GM12874 (cell line): ENCODE measurements at regions not wholly inside any gene's neighbourhood (a gene's known extent, or its start where the extent isn't known, plus 50 kb on each side); places are given as distances from the start of the nearest gene placed in this dataset.

Experiments used
- CTCF ChIP-seq: IDR thresholded peaks from 2 replicates; pipeline ENCODE4 v1.5.1; 2011; ENCODE audit warnings: low read depth, mild to moderate bottlenecking, control low read depth, low read length, moderate library complexity; ENCODE audit not compliant: insufficient read depth

GRCh38 chr18:41645589-41646360 lies 309.3 kb upstream of the PIK3C3 start:
- TF ChIP-seq CTCF: no peak

GRCh38 chr18:41644466-41644865 lies 310.6 kb upstream of the PIK3C3 start:
- TF ChIP-seq CTCF: no peak

- no peak for TF ChIP-seq CTCF
Measured at GRCh38 chr18:41643427-41643826, 311.6 kb upstream of the PIK3C3 start.

GRCh38 chr18:41642756-41643155 lies 312.3 kb upstream of the PIK3C3 start:
- no peak for TF ChIP-seq CTCF

- no peak for TF ChIP-seq CTCF
Measured at GRCh38 chr18:41639218-41639617, 315.8 kb upstream of the PIK3C3 start.

GRCh38 chr18:41630232-41630886 lies 324.7 kb upstream of the PIK3C3 start:
- TF ChIP-seq CTCF: no peak

GRCh38 chr18:41624460-41624859 lies 330.6 kb upstream of the PIK3C3 start:
- TF ChIP-seq CTCF: no peak
